NB4 (cell line): ENCODE measurements at regions not wholly inside any gene's neighbourhood (a gene's known extent, or its start where the extent isn't known, plus 50 kb on each side); places are given as distances from the start of the nearest gene placed in this dataset.

Experiments used
- MYC ChIP-seq: IDR thresholded peaks from 2 replicates; pipeline ENCODE4 v1.6.1; 2011; ENCODE audit warnings: low read depth, low read length
- POLR2A ChIP-seq: IDR thresholded peaks from 2 replicates; pipeline ENCODE4 v1.6.1; 2011; ENCODE audit warnings: mild to moderate bottlenecking; ENCODE audit not compliant: insufficient read length; ENCODE audit errors: extremely low read depth
- TF ChIP-seq, protein P1 (sequence below): IDR thresholded peaks from one replicate; pipeline ENCODE4 v1.5.1; 2012; ENCODE audit warnings: low read depth, low read length
- TF ChIP-seq, protein P2 (sequence below): IDR thresholded peaks from 2 replicates; pipeline ENCODE4 v1.6.1; 2011; ENCODE audit warnings: low read depth, low read length

GRCh38 chr6:110542311-110543024 is 66.1 kb upstream of the SLC22A16 start:
- TF ChIP-seq, protein P1, sequence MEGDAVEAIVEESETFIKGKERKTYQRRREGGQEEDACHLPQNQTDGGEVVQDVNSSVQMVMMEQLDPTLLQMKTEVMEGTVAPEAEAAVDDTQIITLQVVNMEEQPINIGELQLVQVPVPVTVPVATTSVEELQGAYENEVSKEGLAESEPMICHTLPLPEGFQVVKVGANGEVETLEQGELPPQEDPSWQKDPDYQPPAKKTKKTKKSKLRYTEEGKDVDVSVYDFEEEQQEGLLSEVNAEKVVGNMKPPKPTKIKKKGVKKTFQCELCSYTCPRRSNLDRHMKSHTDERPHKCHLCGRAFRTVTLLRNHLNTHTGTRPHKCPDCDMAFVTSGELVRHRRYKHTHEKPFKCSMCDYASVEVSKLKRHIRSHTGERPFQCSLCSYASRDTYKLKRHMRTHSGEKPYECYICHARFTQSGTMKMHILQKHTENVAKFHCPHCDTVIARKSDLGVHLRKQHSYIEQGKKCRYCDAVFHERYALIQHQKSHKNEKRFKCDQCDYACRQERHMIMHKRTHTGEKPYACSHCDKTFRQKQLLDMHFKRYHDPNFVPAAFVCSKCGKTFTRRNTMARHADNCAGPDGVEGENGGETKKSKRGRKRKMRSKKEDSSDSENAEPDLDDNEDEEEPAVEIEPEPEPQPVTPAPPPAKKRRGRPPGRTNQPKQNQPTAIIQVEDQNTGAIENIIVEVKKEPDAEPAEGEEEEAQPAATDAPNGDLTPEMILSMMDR: no peak
- TF ChIP-seq POLR2A (no peak), MYC (no peak)
- TF ChIP-seq, protein P2, sequence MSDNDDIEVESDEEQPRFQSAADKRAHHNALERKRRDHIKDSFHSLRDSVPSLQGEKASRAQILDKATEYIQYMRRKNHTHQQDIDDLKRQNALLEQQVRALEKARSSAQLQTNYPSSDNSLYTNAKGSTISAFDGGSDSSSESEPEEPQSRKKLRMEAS: no peak
